PC-9 (cell line): ENCODE measurements at regions not wholly inside any gene's neighbourhood (a gene's known extent, or its start where the extent isn't known, plus 50 kb on each side); places are given as distances from the start of the nearest gene placed in this dataset.

Source experiments
- BruUV-seq: library from RNA; stranded (reverse); fragments of 400-500 nt; replicated peaks from 2 replicates; lab custom pipeline; 2021; lab: Mats Ljungman, UMichigan
- CTCF ChIA-PET: fragments of 300-600 bp; sonication (Branson Sonifier 250); formaldehyde crosslinking; loops from one replicate; lab custom pipeline; 2022; ENCODE audit warnings: antibody characterized with exemption; lab: Charles Lee
- POLR2A ChIA-PET: fragments of 300-600 bp; sonication (Branson Sonifier 250); formaldehyde crosslinking; loops from one replicate; lab custom pipeline; 2022; ENCODE audit warnings: antibody characterized with exemption; ENCODE audit not compliant: unreplicated experiment; lab: Charles Lee
- DNase-seq, 2 experiments: peaks; one replicate each; pipeline versions ENCODE4 v3.0.0 to v3.0.0-alpha.2; 2015 to 2022; ENCODE audit warnings: mixed read lengths in 1 of 2
- H2AFZ ChIP-seq: fragments of 200-600 bp; sonication (generic); 2 replicates; pipeline ENCODE4 v1.8.1; 2017; ENCODE audit warnings: antibody characterized with exemption
- H3F3A ChIP-seq: fragments of 200-600 bp; sonication (generic); 2 replicates; pipeline ENCODE4 v1.8.1; 2017; ENCODE audit warnings: antibody characterized with exemption, mild to moderate bottlenecking, low read depth; ENCODE audit not compliant: insufficient read depth
- H3K27ac ChIP-seq: fragments of 200-600 bp; sonication (generic); 2 replicates; pipeline ENCODE4 v1.6.1; 2016; ENCODE audit warnings: mixed run types
- H3K27me3 ChIP-seq: fragments of 200-600 bp; sonication (generic); 2 replicates; pipeline ENCODE4 v1.6.1; 2016; ENCODE audit warnings: low read depth, mixed run types; ENCODE audit not compliant: insufficient read depth
- H3K36me3 ChIP-seq: fragments of 200-600 bp; sonication (generic); 2 replicates; pipeline ENCODE4 v1.6.1; 2016; ENCODE audit warnings: low read depth, mixed run types
- H3K4me1 ChIP-seq: fragments of 200-600 bp; sonication (generic); replicated peaks from 2 replicates; pipeline ENCODE4 v1.6.1; 2016; ENCODE audit warnings: mixed run types; ENCODE audit not compliant: insufficient read depth
- H3K4me2 ChIP-seq: fragments of 200-600 bp; sonication (generic); 2 replicates; pipeline ENCODE4 v1.6.1; 2017; ENCODE audit warnings: mixed run types
- H3K4me3 ChIP-seq: fragments of 200-600 bp; sonication (generic); 2 replicates; pipeline ENCODE4 v1.6.1; 2016; ENCODE audit warnings: mixed run types
- H3K79me2 ChIP-seq: fragments of 200-600 bp; sonication (generic); 2 replicates; pipeline ENCODE4 v1.6.1; 2017; ENCODE audit warnings: low read depth, mixed run types
- H3K9me2 ChIP-seq: fragments of 200-600 bp; sonication (generic); 2 replicates; pipeline ENCODE4 v1.8.1; 2017; ENCODE audit warnings: mild to moderate bottlenecking; ENCODE audit not compliant: insufficient read depth
- H3K9me3 ChIP-seq: fragments of 200-600 bp; sonication (generic); 2 replicates; pipeline ENCODE4 v1.8.1; 2016; ENCODE audit warnings: low read depth; ENCODE audit not compliant: insufficient read depth
- H4K20me1 ChIP-seq: fragments of 200-600 bp; sonication (generic); 2 replicates; pipeline ENCODE4 v1.8.1; 2017; ENCODE audit not compliant: insufficient read depth
- EZH2 ChIP-seq: fragments of 200-600 bp; sonication (generic); IDR thresholded peaks from 2 replicates; pipeline ENCODE4 v1.8.0; 2017; ENCODE audit warnings: antibody characterized with exemption, low read depth
- intact Hi-C: fragments of 100-400 bp; cut with micrococcal nuclease; formaldehyde crosslinking; loops from one replicate; pipeline ENCODE4 v1.10.0; 2022; ENCODE audit not compliant: unreplicated experiment
- TF ChIP-seq, protein P1 (sequence below): fragments of 200-600 bp; sonication (generic); conservative IDR thresholded peaks from 2 replicates; pipeline ENCODE4 v1.6.1; 2017; ENCODE audit warnings: mixed run types, antibody characterized with exemption, mild to moderate bottlenecking, moderate library complexity

- H3K9me2 ChIP-seq = no peaks in the 10 kb centered on the region
- H3K79me2 ChIP-seq = no peaks in the 10 kb centered on the region
- TF ChIP-seq, protein P1, sequence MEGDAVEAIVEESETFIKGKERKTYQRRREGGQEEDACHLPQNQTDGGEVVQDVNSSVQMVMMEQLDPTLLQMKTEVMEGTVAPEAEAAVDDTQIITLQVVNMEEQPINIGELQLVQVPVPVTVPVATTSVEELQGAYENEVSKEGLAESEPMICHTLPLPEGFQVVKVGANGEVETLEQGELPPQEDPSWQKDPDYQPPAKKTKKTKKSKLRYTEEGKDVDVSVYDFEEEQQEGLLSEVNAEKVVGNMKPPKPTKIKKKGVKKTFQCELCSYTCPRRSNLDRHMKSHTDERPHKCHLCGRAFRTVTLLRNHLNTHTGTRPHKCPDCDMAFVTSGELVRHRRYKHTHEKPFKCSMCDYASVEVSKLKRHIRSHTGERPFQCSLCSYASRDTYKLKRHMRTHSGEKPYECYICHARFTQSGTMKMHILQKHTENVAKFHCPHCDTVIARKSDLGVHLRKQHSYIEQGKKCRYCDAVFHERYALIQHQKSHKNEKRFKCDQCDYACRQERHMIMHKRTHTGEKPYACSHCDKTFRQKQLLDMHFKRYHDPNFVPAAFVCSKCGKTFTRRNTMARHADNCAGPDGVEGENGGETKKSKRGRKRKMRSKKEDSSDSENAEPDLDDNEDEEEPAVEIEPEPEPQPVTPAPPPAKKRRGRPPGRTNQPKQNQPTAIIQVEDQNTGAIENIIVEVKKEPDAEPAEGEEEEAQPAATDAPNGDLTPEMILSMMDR = no peak
- TF ChIP-seq EZH2 = no peak
- no peak overlapping the region for H3K4me2 ChIP-seq
- no peaks in the 10 kb centered on the region for H3K36me3 ChIP-seq
- H3K4me3 ChIP-seq = no peak overlapping the region
- no peaks in the 10 kb centered on the region for H3K27me3 ChIP-seq
- no peaks in the 10 kb centered on the region for H3K4me1 ChIP-seq
- no peak overlapping the region for H3K27ac ChIP-seq
- H2AFZ ChIP-seq = no peak overlapping the region
- H4K20me1 ChIP-seq = no peaks in the 10 kb centered on the region
- no TSS peak for BruUV-seq
- POLR2A ChIA-PET = no interaction called here
- CTCF ChIA-PET = no interaction called here
- intact Hi-C loops = loop anchor here (10.0 kb wide), 1 partner anchor 247 kb away; no protein-coding TSS in a partner anchor
- no peaks in the 10 kb centered on the region for H3F3A ChIP-seq
- no peak for DNase-seq
- no peaks in the 10 kb centered on the region for H3K9me3 ChIP-seq
These were observed 56.4 kb upstream of the TAS2R16 start for GRCh38 chr7:123051916-123052315.

- H3K4me3 ChIP-seq = no peak overlapping the region
- no peaks in the 10 kb centered on the region for H3K79me2 ChIP-seq
- no peak for TF ChIP-seq EZH2
- TF ChIP-seq, protein P1 = no peak
- no peak for DNase-seq
- H3K9me3 ChIP-seq = no peaks in the 10 kb centered on the region
- no peak overlapping the region for H2AFZ ChIP-seq
- CTCF ChIA-PET = no interaction called here
- POLR2A ChIA-PET = no interaction called here
- intact Hi-C loops = no loop called here
- no peaks in the 10 kb centered on the region for H3K36me3 ChIP-seq
- no peaks in the 10 kb centered on the region for H3K4me1 ChIP-seq
- no peak overlapping the region for H3K27ac ChIP-seq
- H3K4me2 ChIP-seq = no peak overlapping the region
- BruUV-seq = no TSS peak
- H4K20me1 ChIP-seq = no peaks in the 10 kb centered on the region
- H3K27me3 ChIP-seq = no peaks in the 10 kb centered on the region
- no peaks in the 10 kb centered on the region for H3F3A ChIP-seq
- H3K9me2 ChIP-seq = no peaks in the 10 kb centered on the region
These were observed 52.5 kb upstream of the TAS2R16 start for GRCh38 chr7:123047955-123048354.
